Erythroblast (primary cell): ENCODE measurements at regions not wholly inside any gene's neighbourhood (a gene's known extent, or its start where the extent isn't known, plus 50 kb on each side); places are given as distances from the start of the nearest gene placed in this dataset.

ENCODE experiments used
- GATA1 ChIP-seq: IDR thresholded peaks from 2 replicates; pipeline ENCODE4 v1.6.1; 2011; ENCODE audit warnings: low read depth, mild to moderate bottlenecking, control low read depth, low read length, moderate library complexity
- POLR2A ChIP-seq: IDR thresholded peaks from 2 replicates; pipeline ENCODE4 v1.6.1; 2011; ENCODE audit warnings: mild to moderate bottlenecking, low read length

DNA sequence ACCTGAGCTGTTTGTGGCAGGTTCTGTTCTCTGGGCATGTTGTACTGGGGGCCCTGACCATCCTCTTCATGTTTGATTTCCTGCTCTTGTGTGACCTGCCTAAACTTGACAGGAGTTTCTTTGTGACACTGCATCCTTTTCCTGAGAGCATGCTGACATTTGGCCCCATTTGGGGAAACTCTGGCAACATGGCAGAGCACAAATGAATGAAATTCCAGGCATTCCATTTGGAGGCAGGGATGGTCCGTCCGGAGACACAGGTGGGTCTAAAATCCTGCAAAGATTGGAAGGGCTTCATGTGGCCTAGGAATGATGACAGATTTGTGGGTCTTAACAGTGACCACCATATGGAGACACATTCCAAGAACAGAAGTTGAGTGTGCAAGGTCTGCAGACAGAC is 184.0 kb downstream of the FCRL5 start:
- no peak for TF ChIP-seq POLR2A
- no peak for TF ChIP-seq GATA1
